GM12878 (cell line): ENCODE measurements at regions not wholly inside any gene's neighbourhood (a gene's known extent, or its start where the extent isn't known, plus 50 kb on each side); places are given as distances from the start of the nearest gene placed in this dataset.
"Not testable (repeated sequence)": the region's sequence is repeated elsewhere in the genome, so short reads cannot be mapped to it uniquely, and the experiment has no call there.

Experiments
- CBFB ChIP-seq: IDR thresholded peaks from 2 replicates; pipeline ENCODE4 v1.6.1; 2016; ENCODE audit warnings: antibody characterized with exemption, low read depth
- CEBPB ChIP-seq, 2 experiments: fragments of 150-350 bp in 1 of 2; IDR thresholded peaks; 2 replicates each; pipeline ENCODE4 v1.6.1; 2012 to 2014; ENCODE audit warnings: low read depth in 2 of 2, low read length in 2 of 2, borderline replicate concordance in 1 of 2, inconsistent platforms in 1 of 2
- CTCF ChIP-seq, 3 experiments: IDR thresholded peaks in 2 of 3; conservative IDR thresholded peaks in 1 of 3; 2 replicates each; pipeline ENCODE4 v1.5.1; 2011; ENCODE audit warnings: low read depth in 3 of 3, low read length in 3 of 3, mild to moderate bottlenecking in 3 of 3, control low read depth in 2 of 3, moderate library complexity in 2 of 3, inconsistent platforms in 1 of 3, mixed read lengths in 1 of 3; ENCODE audit not compliant: control insufficient read depth in 2 of 3, insufficient read depth in 1 of 3; ENCODE audit errors: extremely low read depth in 1 of 3
- EP300 ChIP-seq, 2 experiments: fragments of 150-350 bp in 1 of 2; IDR thresholded peaks; 2 replicates each; pipeline ENCODE4 v1.6.1; 2011 to 2012; ENCODE audit warnings: low read depth in 2 of 2, low read length in 2 of 2, borderline replicate concordance in 1 of 2, improper control_type of control experiment in 1 of 2, inconsistent platforms in 1 of 2; ENCODE audit not compliant: control insufficient read depth in 1 of 2
- EZH2 ChIP-seq: IDR thresholded peaks from 2 replicates; pipeline ENCODE4 v1.6.1; 2012; ENCODE audit warnings: low read depth, mild to moderate bottlenecking, control low read depth, inconsistent platforms, low read length, borderline replicate concordance; ENCODE audit not compliant: control insufficient read depth
- IRF3 ChIP-seq: fragments of 450-650 bp; IDR thresholded peaks from 2 replicates; pipeline ENCODE4 v1.6.1; 2014; ENCODE audit warnings: mild to moderate bottlenecking
- KLF5 ChIP-seq: fragments of 450-650 bp; IDR thresholded peaks from 2 replicates; pipeline ENCODE4 v1.6.1; 2014; ENCODE audit warnings: mild to moderate bottlenecking; ENCODE audit not compliant: partially characterized antibody
- MYC ChIP-seq: IDR thresholded peaks from 2 replicates; pipeline ENCODE4 v1.6.1; 2011; ENCODE audit warnings: mild to moderate bottlenecking, low read length, moderate library complexity, inconsistent platforms; ENCODE audit not compliant: insufficient read depth, insufficient replicate concordance, insufficient read length, severe bottlenecking
- NR2C1 ChIP-seq: fragments of 450-650 bp; IDR thresholded peaks from 2 replicates; pipeline ENCODE4 v1.6.1; 2017; ENCODE audit warnings: antibody characterized with exemption, mild to moderate bottlenecking, moderate library complexity
- POLR2A ChIP-seq: IDR thresholded peaks from 2 replicates; pipeline ENCODE4 v1.6.1; 2011; ENCODE audit warnings: low read depth, mild to moderate bottlenecking, low read length
- RBBP5 ChIP-seq: fragments of 200-600 bp; sonication (generic); conservative IDR thresholded peaks from 2 replicates; pipeline ENCODE4 v1.6.1; 2016
- RFX5 ChIP-seq: IDR thresholded peaks from 2 replicates; pipeline ENCODE4 v1.6.1; 2011; ENCODE audit warnings: low read depth, low read length, improper control_type of control experiment
- TAF1 ChIP-seq: IDR thresholded peaks from 2 replicates; pipeline ENCODE4 v1.6.1; 2011; ENCODE audit warnings: mild to moderate bottlenecking, low read depth, low read length, borderline replicate concordance

- not testable (repeated sequence) for TF ChIP-seq CBFB; IRF3; CTCF (IDR thresholded peaks at IDR 0.05 in 2 of 3, conservative IDR thresholded peaks at IDR 0.05 in 1 of 3; ENCODE audit: control insufficient read depth in 2 of 3, extremely low read depth in 1 of 3, insufficient read depth in 1 of 3, low read depth in 3 of 3, low read length in 3 of 3); MYC; RBBP5; RFX5; POLR2A; NR2C1; KLF5; EP300 (IDR thresholded peaks at IDR 0.05; ENCODE audit: borderline replicate concordance in 1 of 2, control insufficient read depth in 1 of 2, low read depth in 2 of 2, low read length in 2 of 2); CEBPB (IDR thresholded peaks at IDR 0.05; ENCODE audit: borderline replicate concordance in 1 of 2, low read depth in 2 of 2, low read length in 2 of 2); TAF1; EZH2
Observed at GRCh38 chr18:15028037-15028436, 280.1 kb downstream of the ANKRD30B start.
